PC-3 (cell line): ENCODE measurements at regions not wholly inside any gene's neighbourhood (a gene's known extent, or its start where the extent isn't known, plus 50 kb on each side); places are given as distances from the start of the nearest gene placed in this dataset.

Experiments
- EZH2 ChIP-seq: fragments of 300-600 bp; sonication (generic); IDR thresholded peaks from one replicate; pipeline ENCODE4 v1.6.1; 2017; ENCODE audit warnings: antibody characterized with exemption, mild to moderate bottlenecking, low read length; ENCODE audit not compliant: unreplicated experiment
- TF ChIP-seq, protein P1 (sequence below): fragments of 300-600 bp; sonication (generic); conservative IDR thresholded peaks from 2 replicates; pipeline ENCODE4 v1.5.1; 2017; ENCODE audit warnings: antibody characterized with exemption, low read depth, mild to moderate bottlenecking, low read length

DNA sequence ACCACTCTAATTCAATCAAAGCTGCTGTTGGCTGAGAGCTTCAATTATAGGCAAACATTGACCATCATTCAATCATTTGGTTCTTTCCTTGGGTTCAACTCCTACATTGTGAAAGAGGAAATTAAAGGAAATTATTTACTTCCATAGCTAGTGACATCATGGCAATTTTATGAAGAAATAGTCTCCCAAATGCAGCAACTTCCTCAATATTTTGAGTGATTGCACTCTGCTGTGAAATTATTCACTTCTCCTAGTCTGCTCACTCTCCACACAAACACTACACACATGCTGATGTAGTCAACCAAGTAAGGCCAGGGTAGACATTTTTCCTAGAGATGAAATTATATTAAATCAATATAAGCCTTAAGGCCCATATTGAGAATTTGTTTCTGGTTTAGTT lies 86.7 kb upstream of the NCKAP5 start:
- no peak for TF ChIP-seq EZH2
- TF ChIP-seq, protein P1, sequence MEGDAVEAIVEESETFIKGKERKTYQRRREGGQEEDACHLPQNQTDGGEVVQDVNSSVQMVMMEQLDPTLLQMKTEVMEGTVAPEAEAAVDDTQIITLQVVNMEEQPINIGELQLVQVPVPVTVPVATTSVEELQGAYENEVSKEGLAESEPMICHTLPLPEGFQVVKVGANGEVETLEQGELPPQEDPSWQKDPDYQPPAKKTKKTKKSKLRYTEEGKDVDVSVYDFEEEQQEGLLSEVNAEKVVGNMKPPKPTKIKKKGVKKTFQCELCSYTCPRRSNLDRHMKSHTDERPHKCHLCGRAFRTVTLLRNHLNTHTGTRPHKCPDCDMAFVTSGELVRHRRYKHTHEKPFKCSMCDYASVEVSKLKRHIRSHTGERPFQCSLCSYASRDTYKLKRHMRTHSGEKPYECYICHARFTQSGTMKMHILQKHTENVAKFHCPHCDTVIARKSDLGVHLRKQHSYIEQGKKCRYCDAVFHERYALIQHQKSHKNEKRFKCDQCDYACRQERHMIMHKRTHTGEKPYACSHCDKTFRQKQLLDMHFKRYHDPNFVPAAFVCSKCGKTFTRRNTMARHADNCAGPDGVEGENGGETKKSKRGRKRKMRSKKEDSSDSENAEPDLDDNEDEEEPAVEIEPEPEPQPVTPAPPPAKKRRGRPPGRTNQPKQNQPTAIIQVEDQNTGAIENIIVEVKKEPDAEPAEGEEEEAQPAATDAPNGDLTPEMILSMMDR, result no peak
